NB4 (cell line): ENCODE measurements at regions not wholly inside any gene's neighbourhood (a gene's known extent, or its start where the extent isn't known, plus 50 kb on each side); places are given as distances from the start of the nearest gene placed in this dataset.

Experiments used
- MAX ChIP-seq: IDR thresholded peaks from 2 replicates; pipeline ENCODE4 v1.6.1; 2011; ENCODE audit warnings: low read depth, low read length
- MYC ChIP-seq: IDR thresholded peaks from 2 replicates; pipeline ENCODE4 v1.6.1; 2011; ENCODE audit warnings: low read depth, low read length
- POLR2A ChIP-seq: IDR thresholded peaks from 2 replicates; pipeline ENCODE4 v1.6.1; 2011; ENCODE audit warnings: mild to moderate bottlenecking; ENCODE audit not compliant: insufficient read length; ENCODE audit errors: extremely low read depth
- TF ChIP-seq, protein P1 (sequence below): IDR thresholded peaks from one replicate; pipeline ENCODE4 v1.5.1; 2012; ENCODE audit warnings: low read depth, low read length

DNA sequence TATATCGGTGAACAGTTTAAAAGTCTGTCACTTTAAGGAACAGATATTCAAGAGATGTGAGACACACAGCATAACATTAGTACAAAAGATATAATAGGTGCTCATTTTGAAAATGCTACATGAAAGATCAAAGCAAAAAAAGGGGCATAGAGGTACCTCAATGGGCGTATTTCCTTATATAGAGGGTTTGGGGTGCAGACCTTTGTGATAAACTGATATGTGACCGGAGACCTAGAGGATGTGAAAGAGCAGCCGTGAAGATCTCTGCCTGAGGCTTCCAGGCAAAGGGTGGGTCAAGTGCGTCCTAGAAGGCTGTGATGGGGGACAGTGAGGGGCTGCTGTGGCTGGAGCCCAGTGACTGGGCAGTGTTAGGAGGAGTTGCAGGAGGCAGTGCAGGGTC, 551.4 kb downstream of the ETS1 start:
- no peak for TF ChIP-seq POLR2A
- TF ChIP-seq, protein P1, sequence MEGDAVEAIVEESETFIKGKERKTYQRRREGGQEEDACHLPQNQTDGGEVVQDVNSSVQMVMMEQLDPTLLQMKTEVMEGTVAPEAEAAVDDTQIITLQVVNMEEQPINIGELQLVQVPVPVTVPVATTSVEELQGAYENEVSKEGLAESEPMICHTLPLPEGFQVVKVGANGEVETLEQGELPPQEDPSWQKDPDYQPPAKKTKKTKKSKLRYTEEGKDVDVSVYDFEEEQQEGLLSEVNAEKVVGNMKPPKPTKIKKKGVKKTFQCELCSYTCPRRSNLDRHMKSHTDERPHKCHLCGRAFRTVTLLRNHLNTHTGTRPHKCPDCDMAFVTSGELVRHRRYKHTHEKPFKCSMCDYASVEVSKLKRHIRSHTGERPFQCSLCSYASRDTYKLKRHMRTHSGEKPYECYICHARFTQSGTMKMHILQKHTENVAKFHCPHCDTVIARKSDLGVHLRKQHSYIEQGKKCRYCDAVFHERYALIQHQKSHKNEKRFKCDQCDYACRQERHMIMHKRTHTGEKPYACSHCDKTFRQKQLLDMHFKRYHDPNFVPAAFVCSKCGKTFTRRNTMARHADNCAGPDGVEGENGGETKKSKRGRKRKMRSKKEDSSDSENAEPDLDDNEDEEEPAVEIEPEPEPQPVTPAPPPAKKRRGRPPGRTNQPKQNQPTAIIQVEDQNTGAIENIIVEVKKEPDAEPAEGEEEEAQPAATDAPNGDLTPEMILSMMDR = no peak
- no peak for TF ChIP-seq MYC
- TF ChIP-seq MAX = no peak
